Ovary (tissue), 7 donors: ENCODE measurements at regions not wholly inside any gene's neighbourhood (a gene's known extent, or its start where the extent isn't known, plus 50 kb on each side); places are given as distances from the start of the nearest gene placed in this dataset.

Experiments
- DNase-seq, 5 donors: peaks; one replicate each; pipeline ENCODE4 v3.0.0-alpha.2; 2019 to 2020
- H3K27ac ChIP-seq, 2 donors: fragments of 200-600 bp; one replicate each; pipeline versions ENCODE4 v1.5.1 to v1.8.0; 2019 to 2022
- H3K27me3 ChIP-seq: fragments of 200-600 bp; one replicate; pipeline ENCODE4 v1.8.0; 2022
- H3K36me3 ChIP-seq: fragments of 200-600 bp; sonication (generic); one replicate; pipeline ENCODE4 v1.5.1; 2019
- H3K4me1 ChIP-seq: one replicate; pipeline ENCODE4 v1.8.1; 2013; ENCODE audit warnings: mild to moderate bottlenecking, moderate library complexity; ENCODE audit not compliant: insufficient read depth
- H3K4me3 ChIP-seq: fragments of 200-600 bp; sonication (generic); one replicate; pipeline ENCODE4 v1.5.1; 2017
- H3K9me3 ChIP-seq, 2 donors: fragments of 200-600 bp in 1 of 2; sonication (generic) in 1 of 2; one replicate each; pipeline versions ENCODE4 v1.5.1 to v1.8.1; 2013 to 2019; ENCODE audit warnings: mild to moderate bottlenecking in 1 of 2, moderate library complexity in 1 of 2
- CTCF ChIP-seq, 3 donors: fragments of 450-650 bp in 2 of 3; fragments of 200-600 bp in 1 of 3; IDR thresholded peaks; one replicate each; pipeline versions ENCODE4 v1.5.1 to v1.8.0; 2016 to 2022; ENCODE audit warnings: antibody characterized with exemption in 3 of 3, mild to moderate bottlenecking in 1 of 3
- EP300 ChIP-seq: sonication (generic); formaldehyde crosslinking; IDR thresholded peaks from one replicate; pipeline ENCODE4 v1.6.1; 2017; ENCODE audit warnings: antibody characterized with exemption
- POLR2A ChIP-seq: fragments of 450-650 bp; IDR thresholded peaks from one replicate; pipeline ENCODE4 v1.6.1; 2017; ENCODE audit warnings: antibody characterized with exemption, mild to moderate bottlenecking, moderate library complexity
- WGBS, 3 donors: extraction: QIAGEN DNeasy Blood & Tissue Kit in 1 of 3; methylation state at CpG; one replicate each; pipeline versions ENCODE4 v1.1.5 to v1.1.7; 2013 to 2017; 5-methylcytosine and 5-hydroxymethylcytosine counted together
- intact Hi-C, 4 donors: fragments of 100-400 bp; cut with DNase I; formaldehyde crosslinking; loops; one replicate each; pipeline versions ENCODE4 v1.11.0 to v1.15.1; 2022 to 2023
- donor health status: DM: no; HTN: no; CAD: no; lungs with moderate emphysema.
- donor health status: DM: no; HTN: no; CAD: no.
- donor health status: Bipolar disorder and iron deficiency.
- donor health status: DM: no; HTN: no; CAD: no.
- donor health status: DM: yes; HTN: yes; CAD: no.

- Histone ChIP-seq H3K27me3 (no peaks in the 10 kb centered on the region), H3K36me3 (no peaks in the 10 kb centered on the region), H3K27ac (no peak overlapping the region), H3K4me3 (no peak overlapping the region), H3K9me3 (no peaks in the 10 kb centered on the region), H3K4me1 (no peaks in the 10 kb centered on the region)
- TF ChIP-seq CTCF (IDR thresholded peaks at IDR 0.05) (no peak), POLR2A (no peak), EP300 (no peak)
- no peak for DNase-seq
- intact Hi-C loops = no loop called here
- WGBS, 3 donors = 65 to 72% (median 71%) methylated on average over 2 of the region's 2 CpGs
These were observed 87.7 kb upstream of the PWP1 start for GRCh38 chr12:107597695-107598410.

- no peak for DNase-seq
- Histone ChIP-seq H3K4me3 (no peak overlapping the region), H3K4me1 (no peaks in the 10 kb centered on the region), H3K9me3 (no peaks in the 10 kb centered on the region), H3K36me3 (no peaks in the 10 kb centered on the region), H3K27me3 (no peaks in the 10 kb centered on the region), H3K27ac (no peak overlapping the region)
- WGBS, 3 donors = 63 to 76% (median 65%) methylated on average over 3 of the region's 3 CpGs
- intact Hi-C loops = no loop called here
- TF ChIP-seq POLR2A = no peak
- TF ChIP-seq EP300 = no peak
- TF ChIP-seq CTCF (IDR thresholded peaks at IDR 0.05) = no peak
These were observed 86.7 kb upstream of the PWP1 start for GRCh38 chr12:107598906-107599305.

- WGBS, 3 donors = 54 to 66% (median 60%) methylated on average over 4 of the region's 4 CpGs
- H3K27ac ChIP-seq = no peak overlapping the region
- no peaks in the 10 kb centered on the region for H3K36me3 ChIP-seq
- H3K27me3 ChIP-seq = no peaks in the 10 kb centered on the region
- no peaks in the 10 kb centered on the region for H3K4me1 ChIP-seq
- intact Hi-C loops = no loop called here
- no peak overlapping the region for H3K4me3 ChIP-seq
- no peak for DNase-seq
- no peak for TF ChIP-seq EP300
- TF ChIP-seq POLR2A = no peak
- TF ChIP-seq CTCF (IDR thresholded peaks at IDR 0.05) = no peak
- no peaks in the 10 kb centered on the region for H3K9me3 ChIP-seq
These were observed 84.9 kb upstream of the PWP1 start for GRCh38 chr12:107600581-107601144.

GRCh38 chr12:107602446-107602845 lies 83.2 kb upstream of the PWP1 start:
- intact Hi-C loops = no loop called here
- no peaks in the 10 kb centered on the region for H3K4me1 ChIP-seq
- no peaks in the 10 kb centered on the region for H3K27me3 ChIP-seq
- H3K36me3 ChIP-seq = no peaks in the 10 kb centered on the region
- no peak for TF ChIP-seq EP300
- TF ChIP-seq POLR2A = no peak
- WGBS, 3 donors = 85 to 92% (median 88%) methylated on average over 9 of the region's 9 CpGs
- no peak for DNase-seq
- H3K27ac ChIP-seq = no peak overlapping the region
- no peak overlapping the region for H3K4me3 ChIP-seq
- no peaks in the 10 kb centered on the region for H3K9me3 ChIP-seq

GRCh38 chr12:107605293-107605692 lies 80.3 kb upstream of the PWP1 start:
- H3K4me3 ChIP-seq = no peak overlapping the region
- no peaks in the 10 kb centered on the region for H3K4me1 ChIP-seq
- H3K36me3 ChIP-seq = no peaks in the 10 kb centered on the region
- intact Hi-C loops = no loop called here
- 40 to 44% (median 40%) methylated on average over 3 of the region's 3 CpGs for WGBS, 3 donors
- no peaks in the 10 kb centered on the region for H3K9me3 ChIP-seq
- no peak for DNase-seq
- H3K27ac ChIP-seq = no peak overlapping the region
- no peaks in the 10 kb centered on the region for H3K27me3 ChIP-seq
- TF ChIP-seq POLR2A (no peak), EP300 (no peak), CTCF (IDR thresholded peaks at IDR 0.05) (no peak)
